Choroid plexus epithelial cell (primary cell): ENCODE measurements at regions not wholly inside any gene's neighbourhood (a gene's known extent, or its start where the extent isn't known, plus 50 kb on each side); places are given as distances from the start of the nearest gene placed in this dataset.

Experiments used
- DNase-seq: peaks from one replicate; pipeline ENCODE4 v3.0.0-alpha.2; 2010; ENCODE audit warnings: low read depth
- H3K4me3 ChIP-seq: 2 replicates; pipeline ENCODE4 v1.5.1; 2011; ENCODE audit warnings: low read depth, mild to moderate bottlenecking, control low read depth, low read length, moderate library complexity
- TF ChIP-seq, protein P1 (sequence below): conservative IDR thresholded peaks from 2 replicates; pipeline ENCODE4 v1.5.1; 2011; ENCODE audit warnings: low read depth, mild to moderate bottlenecking, control low read depth, inconsistent platforms, low read length, moderate library complexity

DNA sequence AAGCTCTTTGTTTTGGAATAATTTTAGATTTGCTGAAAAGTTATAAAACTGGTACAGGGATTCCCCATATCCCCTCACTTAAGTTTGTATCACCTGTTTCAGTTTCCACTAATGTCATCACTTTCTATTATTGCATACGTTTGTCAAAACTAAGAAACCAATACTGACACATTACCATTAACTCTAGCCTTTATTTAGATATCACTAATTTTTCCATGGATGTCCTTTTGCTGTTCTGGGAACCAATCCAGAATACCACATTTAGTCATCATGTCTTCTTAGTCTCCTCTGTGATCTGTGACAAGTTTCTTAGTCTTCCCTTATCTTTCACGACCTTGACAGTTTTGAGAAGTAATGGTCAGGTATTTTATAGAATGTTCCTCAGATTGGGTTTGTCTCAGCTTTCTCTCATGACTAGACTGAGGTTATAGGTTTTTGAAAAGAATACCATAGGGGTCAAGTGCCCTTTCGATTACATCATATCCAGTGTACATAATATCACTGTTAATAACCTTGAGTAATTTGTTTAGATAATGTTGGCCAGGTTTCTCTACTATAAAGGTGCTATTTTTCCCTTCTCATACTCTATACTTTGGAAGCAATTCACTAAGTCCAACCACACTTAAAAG, 51.9 kb upstream of the NMUR2 start:
- no peak for DNase-seq
- TF ChIP-seq, protein P1, sequence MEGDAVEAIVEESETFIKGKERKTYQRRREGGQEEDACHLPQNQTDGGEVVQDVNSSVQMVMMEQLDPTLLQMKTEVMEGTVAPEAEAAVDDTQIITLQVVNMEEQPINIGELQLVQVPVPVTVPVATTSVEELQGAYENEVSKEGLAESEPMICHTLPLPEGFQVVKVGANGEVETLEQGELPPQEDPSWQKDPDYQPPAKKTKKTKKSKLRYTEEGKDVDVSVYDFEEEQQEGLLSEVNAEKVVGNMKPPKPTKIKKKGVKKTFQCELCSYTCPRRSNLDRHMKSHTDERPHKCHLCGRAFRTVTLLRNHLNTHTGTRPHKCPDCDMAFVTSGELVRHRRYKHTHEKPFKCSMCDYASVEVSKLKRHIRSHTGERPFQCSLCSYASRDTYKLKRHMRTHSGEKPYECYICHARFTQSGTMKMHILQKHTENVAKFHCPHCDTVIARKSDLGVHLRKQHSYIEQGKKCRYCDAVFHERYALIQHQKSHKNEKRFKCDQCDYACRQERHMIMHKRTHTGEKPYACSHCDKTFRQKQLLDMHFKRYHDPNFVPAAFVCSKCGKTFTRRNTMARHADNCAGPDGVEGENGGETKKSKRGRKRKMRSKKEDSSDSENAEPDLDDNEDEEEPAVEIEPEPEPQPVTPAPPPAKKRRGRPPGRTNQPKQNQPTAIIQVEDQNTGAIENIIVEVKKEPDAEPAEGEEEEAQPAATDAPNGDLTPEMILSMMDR = no peak
- H3K4me3 ChIP-seq = no peak overlapping the region

DNA sequence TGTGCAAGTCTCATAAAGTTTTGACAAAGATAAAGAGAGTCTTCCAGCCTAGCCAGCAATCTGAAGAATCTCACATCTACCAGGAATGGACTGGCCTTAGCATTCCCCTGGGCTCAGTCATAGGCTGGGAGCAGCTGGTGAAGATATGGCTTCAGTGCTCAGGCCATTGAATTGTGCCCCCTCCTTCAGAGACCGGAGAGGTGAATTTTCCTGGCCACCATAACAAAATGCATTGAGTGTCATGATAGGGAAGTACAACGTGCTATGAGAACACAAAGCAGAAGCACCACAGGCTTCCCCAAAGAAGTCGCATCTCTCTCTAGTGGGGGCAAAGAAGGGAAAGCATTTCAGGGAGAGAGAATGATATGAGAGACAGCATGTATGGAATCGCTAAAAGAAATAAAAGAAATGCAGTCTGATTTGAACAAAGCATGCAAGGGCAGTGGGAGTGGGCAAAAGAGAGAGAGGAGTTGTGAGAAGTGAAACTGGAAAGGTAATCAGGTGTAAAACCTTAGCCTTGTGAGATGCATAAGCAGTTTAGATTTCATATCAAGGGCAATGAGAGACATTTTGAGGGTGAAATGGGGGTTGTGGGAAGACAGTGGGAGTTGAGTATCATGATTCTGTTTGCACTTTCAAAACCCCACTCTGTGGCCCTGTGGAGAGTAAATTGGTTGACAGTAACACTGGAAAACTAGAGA, 57.1 kb upstream of the NMUR2 start:
- TF ChIP-seq, protein P1 = no peak
- DNase-seq = no peak

DNA sequence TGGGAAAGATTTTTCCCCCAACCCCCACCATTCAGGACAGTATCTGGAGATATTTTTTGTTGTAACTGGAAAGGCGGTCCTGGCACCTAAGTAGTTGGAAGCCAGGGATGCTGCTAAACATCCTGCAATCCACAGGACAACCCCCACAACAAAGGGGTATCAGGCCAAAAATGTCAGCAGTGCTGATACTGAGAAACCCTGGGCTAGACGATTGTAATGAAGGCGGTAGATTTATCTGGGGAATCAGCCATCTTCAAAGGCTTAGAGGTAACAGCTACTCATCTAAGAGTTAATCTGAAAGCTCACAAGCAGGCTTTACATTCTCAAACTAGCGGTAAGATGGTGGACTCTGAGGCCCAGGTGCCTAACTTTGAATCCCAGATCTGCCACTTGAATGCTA, 59.0 kb upstream of the NMUR2 start:
- H3K4me3 ChIP-seq = no peak overlapping the region
- DNase-seq = no peak
- TF ChIP-seq, protein P1 = no peak

More for the DNA sequence above, 57.1 kb upstream of the NMUR2 start:
- H3K4me3 ChIP-seq = no peak overlapping the region

DNA sequence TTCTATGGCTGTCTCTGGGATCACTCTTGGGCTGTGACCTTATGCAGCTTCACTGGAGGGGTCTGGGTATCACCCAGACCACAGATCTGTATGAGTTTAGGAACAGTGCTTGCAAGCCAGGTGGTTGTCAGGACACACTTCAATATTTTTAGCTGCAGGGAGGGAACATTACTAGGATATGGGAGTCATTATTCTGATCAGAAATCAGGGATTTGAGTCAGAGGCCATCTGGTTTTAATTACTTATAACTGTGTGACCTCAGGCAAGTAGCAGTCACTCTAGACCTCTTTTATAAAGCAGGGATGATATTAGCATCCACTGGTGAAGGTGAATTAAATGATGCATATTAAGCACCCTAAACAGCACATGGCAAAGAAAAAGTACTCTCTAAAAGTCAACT, 60.1 kb upstream of the NMUR2 start:
- TF ChIP-seq, protein P1 = no peak
- no peak overlapping the region for H3K4me3 ChIP-seq
- DNase-seq = no peak

DNA sequence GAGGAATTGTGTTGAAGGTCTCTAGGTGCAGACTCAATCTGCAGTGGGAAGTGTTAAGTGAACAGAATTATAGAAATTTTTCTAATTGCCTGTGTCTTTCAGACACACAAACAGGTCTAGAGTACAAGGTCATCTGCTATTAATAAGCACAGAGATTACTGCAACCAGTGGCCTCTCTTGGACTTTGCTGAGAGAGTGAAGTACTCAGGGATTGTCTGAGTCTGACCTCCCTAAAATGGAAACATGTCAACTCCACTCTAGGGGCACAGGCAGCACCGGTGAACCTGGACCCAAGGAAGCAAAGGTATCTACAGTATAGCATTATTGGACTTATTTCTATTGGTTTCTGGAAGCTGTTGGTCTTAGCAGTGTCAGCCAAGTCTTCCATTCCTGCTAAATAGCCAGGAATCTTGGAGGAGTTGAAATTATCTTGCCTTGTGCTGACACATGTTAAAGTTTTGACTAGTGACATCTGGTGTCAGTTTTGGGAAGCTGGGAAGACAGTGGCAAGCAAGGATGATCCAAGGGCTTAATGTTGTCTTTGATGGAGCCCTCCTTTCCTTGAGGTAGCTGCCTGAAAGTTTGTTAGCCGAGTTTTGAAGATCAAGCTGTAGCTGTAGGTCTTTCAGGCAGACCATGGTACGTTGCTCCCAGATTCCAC, 61.1 kb upstream of the NMUR2 start:
- DNase-seq = no peak
- no peak overlapping the region for H3K4me3 ChIP-seq

DNA sequence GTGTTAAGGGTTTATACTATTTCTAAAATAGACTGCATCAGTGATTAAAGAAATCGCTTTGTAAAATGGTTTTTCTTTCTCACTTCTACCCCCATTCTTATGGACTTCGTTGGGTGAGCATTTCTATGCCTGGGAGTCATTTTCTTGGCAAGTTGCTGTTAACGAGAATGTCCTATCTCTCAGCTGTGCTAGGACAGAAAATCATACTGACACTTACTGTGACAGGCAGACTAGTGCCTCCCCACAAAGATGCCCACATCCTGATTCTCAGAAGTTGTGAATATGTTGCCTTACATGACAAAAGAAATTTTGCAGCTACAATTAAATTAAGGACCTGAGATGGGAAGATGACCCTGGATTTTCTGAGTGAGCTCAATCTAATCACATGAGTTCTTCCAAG, 65.1 kb upstream of the NMUR2 start:
- H3K4me3 ChIP-seq = no peak overlapping the region
- TF ChIP-seq, protein P1 = no peak
- DNase-seq = no peak

More for the DNA sequence above, 61.1 kb upstream of the NMUR2 start:
- TF ChIP-seq, protein P1 = no peak
